GM21423 (cell line): ENCODE measurements at regions not wholly inside any gene's neighbourhood (a gene's known extent, or its start where the extent isn't known, plus 50 kb on each side); places are given as distances from the start of the nearest gene placed in this dataset.

ENCODE experiments used
- ATAC-seq: cut with Tn5 transposase; IDR thresholded peaks from one replicate; pipeline ENCODE4 v1.9.1; 2021; ENCODE audit warnings: mild to moderate bottlenecking, moderate library complexity; ENCODE audit not compliant: unreplicated experiment

DNA sequence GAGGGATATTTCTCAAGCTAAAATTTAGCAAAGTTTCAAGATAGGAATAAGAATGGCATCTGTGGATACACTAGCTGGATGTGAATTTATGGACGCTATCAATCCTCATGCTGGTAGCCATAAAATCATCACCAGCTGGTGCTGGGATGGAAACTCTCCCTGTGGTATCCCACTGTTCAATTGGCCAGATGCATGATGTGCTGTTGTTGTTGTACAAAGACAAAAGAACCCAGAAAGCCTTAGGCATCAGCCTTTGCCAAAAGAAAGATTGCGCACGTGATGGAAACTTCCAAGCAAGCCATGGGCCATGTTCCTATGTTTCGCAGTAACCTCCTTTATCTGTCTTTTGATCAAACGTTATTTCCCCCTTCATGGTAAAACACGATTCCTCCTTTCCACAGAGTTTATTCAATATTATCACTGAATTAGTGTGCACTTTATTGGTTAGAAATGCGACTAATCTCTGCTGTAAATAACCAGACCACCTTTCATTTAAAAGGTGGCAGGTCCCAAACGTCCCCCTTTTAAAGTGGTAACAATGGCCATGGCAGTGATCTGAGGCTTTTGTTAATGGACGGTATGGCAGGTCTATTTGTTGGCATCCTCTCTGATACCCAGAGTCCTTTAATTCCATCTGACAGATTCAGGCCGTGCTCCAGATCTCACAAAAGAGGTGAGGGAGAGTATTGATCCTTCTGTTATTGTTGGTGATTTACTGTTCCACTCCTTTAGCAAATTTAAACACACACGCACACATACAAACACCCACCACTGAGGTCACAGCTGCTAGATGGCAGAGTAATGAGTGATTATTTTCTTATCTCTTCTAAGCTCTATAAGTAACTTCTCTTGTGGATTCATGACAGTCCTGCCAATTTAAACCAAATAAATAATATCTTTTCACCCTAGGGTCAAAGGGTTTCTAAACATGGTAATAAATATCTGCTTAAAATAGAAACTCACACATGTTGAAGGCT lies 291.2 kb upstream of the KCNMB2 start:
- ATAC-seq: no peak

DNA sequence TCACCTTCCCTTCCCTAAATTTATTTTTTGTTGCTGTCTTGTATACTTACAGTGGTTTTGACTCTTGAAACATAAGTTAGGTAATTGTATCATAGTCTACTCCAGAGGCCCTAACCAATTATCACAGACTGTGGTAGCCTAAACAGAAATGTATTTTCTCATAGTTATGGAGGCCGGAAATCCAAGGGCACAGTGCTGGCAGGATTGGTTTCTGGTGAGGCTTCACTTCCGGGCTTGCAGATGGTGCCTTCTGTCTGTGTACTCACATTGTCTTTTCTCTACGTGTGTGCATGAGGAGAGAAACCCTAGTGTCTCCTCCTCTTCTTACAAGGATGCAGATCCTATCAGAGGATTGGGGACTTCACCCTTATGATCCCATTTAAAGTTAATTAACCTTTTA lies 290.2 kb upstream of the KCNMB2 start:
- no peak for ATAC-seq

DNA sequence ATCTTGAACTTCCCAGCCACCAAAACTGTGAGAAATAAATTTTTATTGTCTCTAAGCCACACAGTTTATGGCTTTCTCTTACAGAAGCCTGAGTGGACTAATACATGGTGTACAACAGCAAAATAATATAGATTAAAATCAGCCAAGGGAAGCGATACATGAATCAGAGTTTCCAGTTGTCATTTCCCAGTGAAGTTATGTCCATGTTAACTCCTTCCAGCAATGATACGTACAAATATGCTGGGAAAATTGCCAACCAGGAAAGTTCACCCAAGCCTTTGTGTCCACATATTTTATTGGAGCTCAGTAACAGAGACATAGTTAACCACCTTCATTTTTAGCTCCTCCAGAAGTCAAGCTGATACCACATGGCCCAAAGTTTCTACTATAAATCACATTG lies 280.9 kb upstream of the KCNMB2 start:
- no peak for ATAC-seq

DNA sequence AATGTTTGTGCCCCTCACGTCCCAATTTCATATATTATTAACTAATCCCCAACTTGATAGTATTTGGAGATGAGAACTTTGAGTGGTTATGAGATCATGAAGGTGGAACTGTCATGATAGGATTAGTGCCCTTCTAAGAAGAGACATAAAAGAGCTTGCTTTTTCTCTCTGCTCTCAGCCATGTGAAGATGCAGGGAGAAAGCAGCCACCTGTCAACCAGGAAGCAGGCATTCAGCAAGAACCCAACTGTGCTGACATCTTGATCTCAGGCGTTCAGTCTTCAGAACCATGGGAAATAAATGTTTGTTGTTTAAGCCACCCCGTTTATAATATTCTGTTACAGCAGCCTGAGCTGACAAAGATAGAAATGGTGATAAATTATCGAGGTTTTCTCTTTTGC lies 278.7 kb upstream of the KCNMB2 start:
- no peak for ATAC-seq

- ATAC-seq: no peak
These were observed 278.1 kb upstream of the KCNMB2 start for GRCh38 chr3:178258121-178258520.

- ATAC-seq: no peak
These were observed 276.5 kb upstream of the KCNMB2 start for GRCh38 chr3:178259703-178260102.

GRCh38 chr3:178260887-178261565 lies 275.2 kb upstream of the KCNMB2 start:
- ATAC-seq: no peak

- no peak for ATAC-seq
These were observed 272.9 kb upstream of the KCNMB2 start for GRCh38 chr3:178263236-178263916.

DNA sequence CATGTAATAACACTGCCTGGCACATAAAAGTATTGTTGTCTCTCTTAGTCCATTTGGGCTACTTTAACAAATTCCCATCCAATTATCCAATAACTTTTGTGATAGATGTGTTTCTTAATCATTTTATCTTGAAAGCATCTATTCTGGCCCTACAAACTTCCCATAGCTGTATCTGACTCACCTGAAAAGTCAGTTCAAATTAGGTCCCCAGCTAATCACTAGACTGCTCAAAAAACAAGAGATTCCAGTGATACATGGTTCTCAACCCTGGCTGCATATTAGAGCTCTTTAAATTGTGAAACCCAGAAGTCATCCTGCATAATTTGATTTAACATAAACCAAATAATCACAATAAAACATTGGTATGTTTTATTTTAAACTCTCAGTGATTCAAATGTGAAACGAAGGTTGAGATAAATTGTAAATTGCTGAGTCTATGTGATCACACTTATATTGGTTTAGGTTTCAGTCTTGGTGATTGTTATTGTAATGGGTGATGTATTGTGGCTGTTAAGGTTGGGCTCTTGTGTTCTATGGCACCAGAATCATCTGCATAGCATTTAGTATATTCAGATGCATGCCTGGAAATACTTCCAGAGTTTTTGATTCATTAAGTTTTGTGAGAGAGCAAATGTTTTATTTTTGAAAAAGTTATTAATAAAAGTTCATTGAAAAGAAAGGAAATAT lies 268.9 kb upstream of the KCNMB2 start:
- no peak for ATAC-seq

- no peak for ATAC-seq
These were observed 265.4 kb upstream of the KCNMB2 start for GRCh38 chr3:178270838-178271237.

GRCh38 chr3:178271740-178272387 lies 264.4 kb upstream of the KCNMB2 start:
- ATAC-seq: no peak

DNA sequence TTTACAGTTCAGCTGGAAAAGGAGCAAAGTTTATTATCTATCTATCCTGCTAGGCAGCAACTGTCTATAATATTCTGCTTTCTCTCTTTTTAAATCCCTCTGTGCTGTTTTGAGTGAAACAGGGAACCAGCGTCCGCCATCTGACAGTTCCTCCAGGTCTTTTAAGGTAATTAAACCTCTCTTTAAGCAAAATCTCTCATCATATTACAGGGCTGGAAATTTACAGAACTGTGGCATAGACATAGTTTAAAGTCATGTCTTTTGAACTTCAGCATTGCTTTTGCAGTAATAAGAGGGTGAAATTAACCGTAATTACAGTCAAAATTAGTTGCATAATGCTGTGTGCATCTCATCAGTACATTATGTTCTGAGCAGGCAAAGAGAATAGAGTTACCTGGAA lies 263.4 kb upstream of the KCNMB2 start:
- no peak for ATAC-seq

- no peak for ATAC-seq
These were observed 261.5 kb upstream of the KCNMB2 start for GRCh38 chr3:178274711-178275110.

DNA sequence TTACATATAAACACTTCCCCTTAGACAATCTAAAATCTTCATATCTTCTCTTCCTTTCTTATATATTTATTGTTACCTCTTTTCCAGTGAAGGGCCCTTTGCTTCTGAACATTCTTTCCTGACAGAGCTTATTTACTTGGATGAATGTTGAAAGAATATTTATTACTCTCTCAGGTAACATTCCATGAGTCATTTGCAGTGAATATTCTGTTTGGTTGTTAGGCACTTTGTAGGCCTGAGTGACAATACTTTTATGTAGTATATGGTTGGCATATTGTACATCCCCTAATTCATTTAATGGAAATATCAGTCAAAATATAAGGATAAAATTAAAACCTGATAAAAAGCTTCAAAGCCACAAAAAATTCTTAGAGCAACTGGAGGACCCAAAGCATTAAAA lies 260.9 kb upstream of the KCNMB2 start:
- no peak for ATAC-seq

- no peak for ATAC-seq
These were observed 260.4 kb upstream of the KCNMB2 start for GRCh38 chr3:178275793-178276192.

DNA sequence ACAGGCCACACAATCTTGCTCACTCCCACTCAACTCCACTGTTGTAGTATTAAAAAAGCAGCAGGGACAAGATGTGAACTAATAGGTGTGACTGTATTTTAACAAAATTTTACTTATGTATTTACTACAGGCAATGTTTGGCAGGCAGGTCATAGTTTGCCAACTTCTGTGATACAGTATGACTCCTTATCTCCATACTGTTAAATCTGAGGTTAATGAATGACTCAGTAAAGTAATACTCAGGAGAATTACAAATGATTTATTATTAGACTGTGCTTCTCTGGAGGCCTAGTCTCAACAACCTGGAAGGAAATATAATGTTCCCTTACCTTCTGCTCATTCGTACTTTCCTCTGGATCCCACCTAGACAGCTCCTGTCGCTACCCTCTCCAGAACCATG lies 258.6 kb upstream of the KCNMB2 start:
- ATAC-seq: no peak

DNA sequence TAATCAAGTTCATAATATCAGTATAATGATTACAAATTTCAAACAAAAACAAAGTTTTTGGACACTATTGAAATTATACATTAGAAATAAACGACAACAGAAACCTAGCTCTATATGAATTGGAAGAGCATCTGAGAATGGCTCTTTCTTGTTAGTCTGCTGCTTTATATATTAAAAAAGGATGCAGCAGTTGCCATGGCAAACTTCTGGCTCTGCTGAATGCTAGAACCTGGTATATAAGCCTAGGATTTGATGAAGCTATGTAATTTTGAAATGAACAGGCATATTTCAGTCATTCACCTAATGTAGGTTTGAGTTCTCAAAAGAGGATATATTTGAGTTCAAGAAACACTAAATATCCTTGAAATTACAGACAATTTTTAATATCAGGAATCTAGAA lies 252.7 kb upstream of the KCNMB2 start:
- no peak for ATAC-seq

DNA sequence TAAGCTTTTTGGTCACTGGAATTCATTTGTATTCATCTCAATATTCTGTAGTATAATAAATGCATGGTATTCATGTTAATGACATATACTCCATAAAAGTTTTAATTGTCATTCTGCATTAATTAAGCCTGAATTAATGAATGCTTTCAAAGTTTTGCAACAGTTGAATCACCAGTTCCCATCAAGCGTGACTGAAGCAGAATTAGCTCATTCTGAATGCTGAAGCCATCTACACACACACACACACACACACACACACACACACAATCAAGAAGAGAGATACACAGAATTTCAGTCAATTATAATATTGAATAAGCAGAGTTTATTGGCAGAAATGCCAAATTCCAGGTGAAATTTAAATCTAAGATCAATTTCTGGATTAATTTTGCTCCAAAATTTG lies 252.1 kb upstream of the KCNMB2 start:
- ATAC-seq: no peak

DNA sequence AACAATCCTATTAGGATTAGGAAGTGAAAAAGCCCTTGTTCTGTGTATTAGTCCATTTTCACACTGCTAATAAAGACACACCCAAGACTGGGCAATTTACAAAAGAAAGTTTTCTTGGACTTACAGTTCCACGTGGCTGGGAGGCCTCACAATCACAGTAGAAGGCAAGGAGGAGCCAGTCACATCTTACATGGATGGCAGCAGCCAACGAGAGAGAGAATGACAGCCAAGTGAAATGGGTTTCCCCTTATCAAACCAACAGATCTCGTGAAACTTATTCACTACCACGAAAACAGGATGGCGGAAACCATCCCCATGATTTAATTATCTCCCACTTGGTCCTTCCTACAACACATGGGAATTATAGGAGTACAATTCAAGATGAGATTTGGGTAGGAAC lies 248.2 kb upstream of the KCNMB2 start:
- ATAC-seq: no peak

DNA sequence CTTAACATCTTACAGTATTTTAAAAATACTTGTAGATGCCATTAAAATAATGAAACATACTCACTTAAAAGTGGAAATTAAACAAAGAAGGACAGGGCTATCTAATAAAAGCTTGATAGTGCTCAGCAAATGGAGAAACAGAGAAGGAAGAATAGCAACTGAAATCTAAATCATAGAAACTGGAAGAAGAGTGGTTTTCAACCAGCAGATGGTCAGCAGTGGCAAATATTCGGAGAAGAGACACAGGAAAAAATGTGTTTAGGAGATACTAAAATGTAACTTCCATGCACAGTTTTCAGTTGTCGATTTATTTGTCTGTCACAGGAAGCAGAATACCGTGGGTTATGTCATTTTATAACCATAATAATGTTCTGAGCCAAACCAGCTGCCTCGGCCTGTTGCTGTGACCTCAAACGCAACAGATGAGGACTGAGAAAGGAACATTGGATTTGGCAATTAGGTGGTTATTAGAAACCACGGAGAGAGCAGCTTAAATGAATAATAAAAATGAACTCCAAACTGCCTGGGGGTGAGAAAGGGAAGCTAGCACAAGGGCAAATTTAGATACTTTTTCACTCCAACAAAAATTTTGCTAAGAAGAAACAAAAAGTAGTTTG lies 246.6 kb upstream of the KCNMB2 start:
- ATAC-seq: no peak
